GM19043 (cell line): ENCODE measurements at regions not wholly inside any gene's neighbourhood (a gene's known extent, or its start where the extent isn't known, plus 50 kb on each side); places are given as distances from the start of the nearest gene placed in this dataset.
"Not testable (repeated sequence)": the region's sequence is repeated elsewhere in the genome, so short reads cannot be mapped to it uniquely, and the experiment has no call there.

Experiments used
- ATAC-seq: cut with Tn5 transposase; IDR thresholded peaks from one replicate; pipeline ENCODE4 v1.9.1; 2021; ENCODE audit warnings: low read depth; ENCODE audit not compliant: unreplicated experiment

DNA sequence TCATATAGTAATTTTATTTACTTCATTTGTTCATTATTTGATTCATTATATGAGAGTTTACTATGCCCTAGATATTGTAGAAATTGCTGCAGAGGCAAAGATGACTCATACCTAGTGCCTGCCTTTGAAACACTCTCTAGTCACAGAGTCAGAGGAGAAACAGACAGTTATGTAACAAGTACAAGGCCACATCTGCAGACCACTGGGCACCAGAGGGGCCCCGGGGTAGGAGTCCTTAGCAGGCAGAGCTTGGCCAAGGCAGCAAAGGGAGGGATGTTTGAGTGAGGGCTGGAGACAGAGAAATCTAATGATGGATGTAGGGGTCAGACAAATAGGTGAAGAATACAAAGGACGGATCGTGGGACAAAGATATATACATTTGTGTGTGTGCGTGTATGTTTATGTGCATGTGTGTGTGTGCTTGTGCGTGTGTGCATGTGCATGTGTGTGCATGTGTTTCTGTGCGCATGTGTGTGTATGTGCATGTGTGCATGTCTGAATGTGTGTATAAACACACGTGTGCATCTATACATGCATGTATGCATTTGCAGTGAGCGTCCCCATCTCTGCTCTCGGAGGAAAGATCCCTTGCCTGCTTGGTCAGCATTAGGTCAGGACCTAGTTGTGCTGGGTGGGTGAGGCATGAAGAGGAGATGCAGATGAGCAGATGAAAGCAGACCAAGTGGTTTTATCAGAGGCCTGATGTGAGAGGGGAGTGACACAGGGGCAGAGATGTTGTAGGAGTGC lies 170.6 kb upstream of the MYT1L start:
- no peak for ATAC-seq

DNA sequence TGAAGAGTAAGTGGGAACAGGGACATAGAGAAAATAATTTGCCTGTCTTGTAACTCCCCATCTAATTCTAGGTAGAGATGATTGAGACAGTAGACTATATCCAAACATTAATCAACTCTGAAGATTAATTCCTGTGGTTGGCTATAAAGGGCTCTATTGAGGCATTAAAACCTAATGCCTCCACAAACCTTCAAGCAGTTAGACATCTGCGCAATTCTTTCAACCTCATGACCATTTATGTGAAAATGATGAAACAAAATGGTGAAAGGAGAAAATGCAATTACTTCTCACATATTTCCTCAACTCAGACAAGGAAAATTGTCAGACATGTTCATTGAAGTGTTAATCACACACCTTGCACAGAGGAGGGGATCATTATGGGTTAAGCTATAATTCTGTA lies 164.5 kb upstream of the MYT1L start:
- ATAC-seq, result no peak

DNA sequence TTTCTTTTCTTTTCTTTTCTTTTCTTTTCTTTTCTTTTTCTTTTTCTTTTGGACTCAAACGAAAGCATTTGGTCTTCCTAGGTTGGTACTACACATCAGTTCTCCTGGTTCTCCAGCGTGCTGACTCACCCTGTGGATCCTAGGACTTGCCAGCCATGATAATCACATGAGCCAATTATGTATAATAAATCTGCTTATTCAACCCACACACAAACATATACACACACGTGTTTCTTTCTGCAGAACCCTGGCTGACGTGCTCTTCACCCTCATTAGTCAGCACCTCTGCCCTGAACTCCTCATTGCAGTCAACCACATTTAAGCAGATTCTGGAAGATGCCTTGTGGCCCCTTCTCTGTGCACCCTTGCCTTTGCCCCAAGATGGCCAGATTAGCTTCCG lies 162.4 kb upstream of the MYT1L start:
- no peak for ATAC-seq

DNA sequence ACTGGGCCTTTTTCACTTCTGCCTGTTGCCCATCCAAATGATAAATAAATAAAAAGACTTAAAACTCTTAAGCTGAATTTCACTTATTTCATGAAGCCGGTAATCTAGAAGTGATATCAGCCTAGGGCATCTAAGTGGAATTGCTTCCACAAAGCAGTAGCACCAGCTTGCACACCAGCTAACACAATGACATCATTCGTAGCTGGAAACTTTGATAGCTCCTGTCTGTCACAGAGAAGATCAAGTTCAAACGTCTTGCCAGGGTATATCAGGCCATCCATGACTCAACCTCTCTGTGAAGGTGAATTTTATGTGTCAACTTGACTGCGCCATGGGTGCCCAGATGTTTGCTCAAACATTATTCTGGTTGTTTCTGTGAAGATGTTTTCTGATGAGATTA lies 161.7 kb upstream of the MYT1L start:
- ATAC-seq, result no peak

GRCh38 chr2:2491964-2492363 lies 160.9 kb upstream of the MYT1L start:
- ATAC-seq, result no peak

- no peak for ATAC-seq
Measured at GRCh38 chr2:2484301-2484700, 153.2 kb upstream of the MYT1L start.

DNA sequence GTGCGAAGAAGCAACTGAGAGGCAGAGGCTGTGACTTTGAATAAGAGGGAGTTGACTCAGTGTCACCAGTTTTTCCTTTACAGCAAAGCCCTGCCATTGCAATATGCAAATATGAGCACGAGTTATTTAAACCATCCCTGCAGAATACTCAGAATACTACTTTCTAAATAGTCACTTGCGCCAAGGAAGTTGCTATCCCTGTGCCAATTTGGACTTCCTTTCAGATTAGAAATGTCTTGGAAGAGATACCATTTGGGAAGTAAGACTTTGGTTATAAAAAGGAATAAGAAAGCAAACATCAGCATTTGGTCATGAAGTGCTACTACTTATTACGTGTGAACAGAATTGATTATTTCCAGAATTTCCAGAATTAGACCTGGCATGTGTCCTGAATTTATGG lies 151.8 kb upstream of the MYT1L start:
- no peak for ATAC-seq

DNA sequence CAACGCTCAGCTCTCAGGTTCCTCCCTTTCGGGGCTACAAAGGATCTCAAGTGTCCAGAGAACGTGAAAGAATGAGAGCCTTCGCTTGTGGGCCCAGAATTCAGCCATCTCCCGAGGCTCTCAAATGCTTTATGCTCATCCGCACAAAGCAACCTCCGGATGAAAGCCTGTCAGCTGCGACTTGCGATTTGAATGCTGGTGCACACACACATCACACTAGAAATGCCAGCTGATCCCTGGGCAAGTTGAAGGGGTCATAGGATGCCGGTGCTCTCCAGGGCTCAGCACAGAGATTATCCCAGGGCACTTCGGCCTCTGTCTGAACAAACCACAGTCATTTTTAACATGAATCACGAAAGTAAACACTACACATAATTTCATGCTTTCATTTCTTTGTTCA lies 141.8 kb upstream of the MYT1L start:
- no peak for ATAC-seq

GRCh38 chr2:2472044-2472443 lies 141.0 kb upstream of the MYT1L start:
- ATAC-seq, result no peak

DNA sequence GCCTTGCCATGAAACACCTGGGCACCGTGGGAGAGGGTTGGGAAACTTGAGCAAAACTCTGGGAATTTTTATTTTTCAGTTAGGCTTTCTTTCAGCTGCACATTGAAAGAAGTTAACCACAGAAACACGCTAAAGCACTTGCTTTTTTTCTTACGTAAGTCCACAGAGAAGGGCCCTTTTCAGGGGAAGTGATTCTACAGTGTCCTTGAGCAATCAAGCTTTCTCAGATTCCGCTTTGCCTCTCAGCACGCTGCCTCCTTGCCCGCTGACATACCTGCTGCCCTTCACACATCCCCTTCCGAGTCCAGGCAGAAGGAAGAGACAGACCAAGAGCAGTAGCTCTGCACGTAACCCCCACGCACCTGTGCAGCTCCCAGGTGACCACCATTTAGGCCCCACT lies 135.5 kb upstream of the MYT1L start:
- ATAC-seq, result no peak

GRCh38 chr2:2464643-2465042 lies 133.6 kb upstream of the MYT1L start:
- ATAC-seq, result no peak

DNA sequence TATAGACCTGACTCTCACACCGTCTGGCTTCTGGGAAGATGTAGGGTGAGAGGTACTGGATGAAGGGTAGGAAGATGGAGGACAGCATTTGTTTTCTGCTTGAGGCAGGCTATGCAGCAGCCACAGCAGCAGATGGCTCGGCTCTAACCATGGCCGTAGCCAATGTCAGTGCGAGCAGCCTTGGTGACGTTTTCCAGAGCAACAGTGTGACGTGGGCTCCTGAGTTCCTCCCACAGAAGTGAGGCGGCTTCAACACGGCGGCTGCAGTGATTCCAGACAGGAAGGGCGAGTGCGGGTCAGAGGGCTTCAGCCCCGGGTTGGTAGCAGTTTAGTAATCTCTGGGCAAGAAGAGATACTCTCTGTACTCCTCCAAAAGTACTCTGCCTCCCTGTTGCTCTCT lies 133.0 kb upstream of the MYT1L start:
- ATAC-seq, result no peak

- no peak for ATAC-seq
Measured at GRCh38 chr2:2456721-2457120, 125.6 kb upstream of the MYT1L start.

- no peak for ATAC-seq
Measured at GRCh38 chr2:2455151-2455550, 124.1 kb upstream of the MYT1L start.

GRCh38 chr2:2452961-2453360 lies 121.9 kb upstream of the MYT1L start:
- no peak for ATAC-seq

DNA sequence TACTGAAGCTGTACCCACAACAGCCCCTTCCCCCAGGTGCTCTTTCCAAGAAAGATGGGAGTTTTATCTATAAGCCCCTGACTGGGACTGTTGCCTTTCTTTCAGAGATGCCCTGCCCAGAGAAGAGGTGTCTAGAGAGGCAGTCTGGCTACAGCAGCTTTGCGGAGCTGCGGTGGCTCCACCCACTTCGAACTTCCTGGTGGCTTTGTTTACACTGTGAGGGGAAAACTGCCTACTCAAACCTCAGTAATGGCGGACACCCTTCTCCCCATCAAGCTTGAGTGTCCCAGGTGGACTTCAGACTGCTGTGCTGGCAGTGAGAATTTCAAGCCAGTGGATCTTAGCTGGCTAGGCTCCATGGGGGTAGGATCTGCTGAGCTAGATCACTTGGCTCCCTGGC lies 120.2 kb upstream of the MYT1L start:
- not testable (repeated sequence) for ATAC-seq

- ATAC-seq, result no peak
Measured at GRCh38 chr2:2448178-2448577, 117.1 kb upstream of the MYT1L start.

DNA sequence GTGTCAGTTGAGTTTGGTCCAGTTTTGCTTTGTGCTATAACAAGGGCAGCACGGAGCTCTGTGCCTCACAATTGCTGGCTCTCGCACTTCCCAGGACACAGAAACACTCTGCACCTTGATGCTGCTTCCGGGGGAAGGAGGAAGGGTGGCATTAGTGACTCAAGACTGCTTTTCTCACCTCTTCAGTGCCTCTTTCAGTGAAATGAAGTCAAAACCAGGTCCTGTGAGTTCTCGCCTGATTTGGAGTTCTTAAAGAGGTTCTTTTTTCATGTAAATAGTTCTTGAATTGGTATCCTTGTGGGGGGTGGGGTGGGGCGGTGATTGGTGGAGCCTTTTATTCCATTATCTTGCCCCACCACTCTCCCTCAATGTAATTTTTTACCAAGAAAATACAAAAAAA lies 91.5 kb upstream of the MYT1L start:
- ATAC-seq, result no peak

DNA sequence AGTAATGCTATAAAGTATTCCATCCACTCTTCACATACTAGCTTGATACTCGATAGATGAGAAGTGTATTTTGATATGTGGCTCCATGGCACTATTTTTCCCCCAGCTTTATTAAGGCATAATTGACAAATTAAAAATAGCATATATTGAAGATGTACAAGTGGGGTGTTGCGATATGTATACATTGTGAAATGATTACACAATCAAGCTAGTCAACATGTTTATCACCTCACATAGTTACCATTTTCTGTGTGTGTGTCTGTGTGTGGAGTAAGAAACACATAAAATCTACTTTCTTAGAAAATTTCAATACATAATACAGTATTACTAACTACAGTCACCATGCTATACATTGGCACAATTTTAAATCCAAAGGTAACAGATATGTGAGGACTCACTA lies 82.5 kb upstream of the MYT1L start:
- no peak for ATAC-seq

- ATAC-seq, result no peak
Measured at GRCh38 chr2:2410987-2411386, 79.9 kb upstream of the MYT1L start.

- no peak for ATAC-seq
Measured at GRCh38 chr2:2409481-2409880, 78.4 kb upstream of the MYT1L start.

- ATAC-seq, result no peak
Measured at GRCh38 chr2:2405780-2406179, 74.7 kb upstream of the MYT1L start.
